Nephron progenitor cell (in vitro differentiated cells): ENCODE measurements at regions not wholly inside any gene's neighbourhood (a gene's known extent, or its start where the extent isn't known, plus 50 kb on each side); places are given as distances from the start of the nearest gene placed in this dataset.
"Not testable (repeated sequence)": the region's sequence is repeated elsewhere in the genome, so short reads cannot be mapped to it uniquely, and the experiment has no call there.

Experiments used
- DNase-seq: peaks from one replicate; pipeline ENCODE4 v3.0.0; 2021
- H3K27ac Mint-ChIP-seq: 2 replicates; pipeline ENCODE4 v1.8.0; 2021; ENCODE audit warnings: mild to moderate bottlenecking, moderate library complexity, mixed read lengths
- H3K27me3 Mint-ChIP-seq: 2 replicates; pipeline ENCODE4 v1.8.0; 2021; ENCODE audit warnings: mild to moderate bottlenecking, low read depth, mixed read lengths; ENCODE audit not compliant: poor library complexity
- H3K36me3 Mint-ChIP-seq: 2 replicates; pipeline ENCODE4 v1.8.0; 2021; ENCODE audit warnings: low read depth, mixed read lengths
- H3K4me1 Mint-ChIP-seq: 2 replicates; pipeline ENCODE4 v1.8.0; 2021; ENCODE audit warnings: mixed read lengths
- H3K4me3 Mint-ChIP-seq: 2 replicates; pipeline ENCODE4 v1.8.0; 2021; ENCODE audit warnings: mild to moderate bottlenecking, moderate library complexity, mixed read lengths
- H3K9me3 Mint-ChIP-seq: 2 replicates; pipeline ENCODE4 v1.8.0; 2021; ENCODE audit warnings: mild to moderate bottlenecking, moderate library complexity, mixed read lengths
- CTCF ChIP-seq: fragments of 200-600 bp; sonication (generic); IDR thresholded peaks from 2 replicates; pipeline ENCODE4 v1.5.0; 2021; ENCODE audit warnings: antibody characterized with exemption

- Mint-ChIP-seq H3K36me3 (peaks cover under 1% of the 10 kb centered on the region), H3K4me1 (peaks cover 34% of the 10 kb centered on the region), H3K27me3 (no peaks in the 10 kb centered on the region), H3K4me3 (no peak overlapping the region), H3K9me3 (peaks cover 2% of the 10 kb centered on the region), H3K27ac (no peak overlapping the region)
- no peak for TF ChIP-seq CTCF
- DNase-seq, result no peak
Measured at GRCh38 chr6:100209323-100210136, 215.5 kb upstream of the MCHR2 start.

- Mint-ChIP-seq H3K4me1 (no peaks in the 10 kb centered on the region), H3K9me3 (peaks cover 33% of the 10 kb centered on the region), H3K27ac (no peak overlapping the region), H3K36me3 (peaks cover 8% of the 10 kb centered on the region), H3K4me3 (no peak overlapping the region), H3K27me3 (no peaks in the 10 kb centered on the region)
- no peak for DNase-seq
- no peak for TF ChIP-seq CTCF
Measured at GRCh38 chr6:100203400-100203799, 209.4 kb upstream of the MCHR2 start.

GRCh38 chr6:100202417-100203194 is 208.6 kb upstream of the MCHR2 start:
- H3K27ac Mint-ChIP-seq, result no peak overlapping the region
- H3K9me3 Mint-ChIP-seq, result peaks cover 33% of the 10 kb centered on the region
- DNase-seq, result no peak
- H3K4me1 Mint-ChIP-seq, result no peaks in the 10 kb centered on the region
- no peak overlapping the region for H3K4me3 Mint-ChIP-seq
- no peaks in the 10 kb centered on the region for H3K27me3 Mint-ChIP-seq
- no peak for TF ChIP-seq CTCF
- H3K36me3 Mint-ChIP-seq, result peaks cover 8% of the 10 kb centered on the region

- not testable (repeated sequence) for H3K27ac Mint-ChIP-seq, H3K27me3 Mint-ChIP-seq, H3K4me3 Mint-ChIP-seq, DNase-seq
- peaks cover 15% of the 10 kb centered on the region for H3K4me1 Mint-ChIP-seq
- peaks cover 32% of the 10 kb centered on the region for H3K9me3 Mint-ChIP-seq
- H3K36me3 Mint-ChIP-seq, result peaks cover 15% of the 10 kb centered on the region
Measured at GRCh38 chr6:100196214-100196982, 202.4 kb upstream of the MCHR2 start.

GRCh38 chr6:100195244-100195643 is 201.2 kb upstream of the MCHR2 start:
- H3K9me3 Mint-ChIP-seq, result peaks cover 29% of the 10 kb centered on the region
- H3K27ac Mint-ChIP-seq, H3K4me3 Mint-ChIP-seq, H3K27me3 Mint-ChIP-seq, DNase-seq: not testable (repeated sequence)
- H3K36me3 Mint-ChIP-seq, result peaks cover 15% of the 10 kb centered on the region
- peaks cover 25% of the 10 kb centered on the region for H3K4me1 Mint-ChIP-seq

GRCh38 chr6:100194535-100194934 is 200.5 kb upstream of the MCHR2 start:
- peaks cover 29% of the 10 kb centered on the region for H3K9me3 Mint-ChIP-seq
- H3K27me3 Mint-ChIP-seq, result peaks cover 3% of the 10 kb centered on the region
- H3K27ac Mint-ChIP-seq, result peak overlapping the region; percentile 43
- peaks cover 28% of the 10 kb centered on the region for H3K4me1 Mint-ChIP-seq
- no peak for TF ChIP-seq CTCF
- no peak overlapping the region for H3K4me3 Mint-ChIP-seq
- peaks cover 15% of the 10 kb centered on the region for H3K36me3 Mint-ChIP-seq
- no peak for DNase-seq
